ENCODE measurements at regions not wholly inside any gene's neighbourhood (a gene's known extent, or its start where the extent isn't known, plus 50 kb on each side); places are given as distances from the start of the nearest gene placed in this dataset.

GRCh38 chr2:82259551-82259950, 1955.0 kb upstream of the LRRTM1 start:
- TF ChIP-seq U2AF2 (optimal IDR thresholded peaks at IDR 0.05; ENCODE audit: low read depth, low read length) (no peak), MTA1 (IDR thresholded peaks at IDR 0.05; ENCODE audit: borderline replicate concordance) (no peak), MAFG (tag; conservative IDR thresholded peaks at IDR 0.05) (no peak), ZNF324 (CRISPR knock-in tag; IDR thresholded peaks at IDR 0.05) (no peak), KLF16 (IDR thresholded peaks at IDR 0.05) (no peak), CTCF (IDR thresholded peaks at IDR 0.05 in 2 of 3, conservative IDR thresholded peaks at IDR 0.05 in 1 of 3; ENCODE audit: insufficient read depth in 2 of 3, low read depth in 1 of 3, low read length in 3 of 3) (no peak), MAFF (IDR thresholded peaks at IDR 0.05; ENCODE audit: low read length) (no peak), E2F1 (CRISPR knock-in tag; IDR thresholded peaks at IDR 0.05) (no peak), CBFA2T3 (IDR thresholded peaks at IDR 0.05) (no peak), JUNB (CRISPR knock-in tag; conservative IDR thresholded peaks at IDR 0.05) (no peak)
